HG03025 (cell line): ENCODE measurements at regions not wholly inside any gene's neighbourhood (a gene's known extent, or its start where the extent isn't known, plus 50 kb on each side); places are given as distances from the start of the nearest gene placed in this dataset.
"Not testable (repeated sequence)": the region's sequence is repeated elsewhere in the genome, so short reads cannot be mapped to it uniquely, and the experiment has no call there.

Source experiments
- ATAC-seq: cut with Tn5 transposase; IDR thresholded peaks from one replicate; pipeline ENCODE4 v1.9.1; 2021; ENCODE audit warnings: mild to moderate bottlenecking, moderate library complexity; ENCODE audit not compliant: unreplicated experiment, low FRiP score

GRCh38 chr2:150373374-150373773 lies 114.1 kb downstream of the RND3 start:
- no peak for ATAC-seq

GRCh38 chr2:150371044-150371818 lies 116.2 kb downstream of the RND3 start:
- no peak for ATAC-seq

DNA sequence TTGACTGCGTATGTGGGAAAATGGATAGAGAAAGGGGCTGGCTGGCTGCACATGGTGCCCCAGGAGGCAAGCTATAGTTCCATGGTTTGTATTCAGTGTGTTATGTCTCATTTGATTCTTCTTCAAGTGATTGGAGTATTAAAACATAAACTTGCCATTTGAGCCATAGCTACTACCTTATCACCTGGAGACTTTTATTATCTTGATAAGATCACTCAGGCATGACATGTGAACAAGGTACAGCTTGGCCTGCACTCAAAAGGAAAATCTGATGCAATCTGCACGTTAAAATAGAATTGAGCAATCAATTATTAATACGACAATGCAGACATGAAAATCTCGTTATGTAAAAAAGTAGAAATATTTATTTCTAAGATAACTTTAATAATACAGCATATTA lies 116.9 kb downstream of the RND3 start:
- no peak for ATAC-seq

GRCh38 chr2:150369862-150370261 lies 117.6 kb downstream of the RND3 start:
- ATAC-seq, result no peak

GRCh38 chr2:150358468-150358807 lies 129.0 kb downstream of the RND3 start:
- ATAC-seq, result no peak

DNA sequence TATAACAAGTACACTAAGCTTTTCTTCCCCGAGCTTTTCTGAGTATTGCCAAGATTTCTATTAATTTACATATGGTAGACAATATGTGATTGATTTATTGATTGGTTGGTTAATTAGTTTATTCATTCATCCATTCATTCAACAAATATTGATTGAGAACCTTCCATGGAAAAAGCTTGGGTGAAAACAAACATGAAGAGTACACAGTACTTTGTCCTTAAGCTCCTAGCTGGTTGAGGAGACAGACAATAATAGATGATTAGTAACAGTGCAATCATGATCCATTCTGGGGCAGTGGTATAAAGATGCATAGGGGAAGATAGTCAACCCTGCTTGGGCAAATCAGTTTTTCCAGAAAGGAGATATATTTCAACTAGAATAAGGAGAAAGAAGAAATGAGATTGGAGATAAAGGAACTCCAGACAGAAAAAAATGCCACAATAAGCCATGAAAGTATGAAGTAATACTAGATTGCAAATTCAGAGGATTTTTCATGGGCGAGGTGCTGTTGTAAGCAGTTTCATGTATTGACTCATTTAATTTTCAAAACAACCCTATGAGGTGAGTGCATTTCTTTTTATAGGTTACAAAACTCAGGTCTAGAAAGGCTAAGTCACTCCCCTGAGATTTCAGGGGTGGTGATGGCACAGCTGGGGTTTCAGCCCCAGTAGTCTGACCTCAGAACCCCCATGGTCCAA lies 129.5 kb downstream of the RND3 start:
- peak; percentile 93 for ATAC-seq

DNA sequence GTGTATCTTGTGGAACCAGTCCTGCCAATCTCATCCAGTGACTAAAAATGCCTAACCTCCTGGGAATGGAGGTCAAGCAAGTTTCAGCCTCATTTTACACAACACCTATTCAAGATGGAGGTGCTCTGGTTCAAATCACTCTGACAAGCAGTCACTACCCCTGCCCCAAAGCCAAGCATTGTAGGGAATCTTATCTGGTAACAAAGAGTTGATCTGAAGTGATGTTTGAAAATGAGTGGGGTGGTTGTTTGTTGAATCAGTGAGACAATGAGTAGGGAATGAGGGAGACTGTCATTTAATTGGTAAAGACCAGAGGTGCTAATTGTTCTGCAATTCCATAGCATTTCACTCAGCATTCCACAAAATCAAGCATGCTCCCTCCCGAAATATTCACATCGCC lies 132.0 kb downstream of the RND3 start:
- no peak for ATAC-seq

DNA sequence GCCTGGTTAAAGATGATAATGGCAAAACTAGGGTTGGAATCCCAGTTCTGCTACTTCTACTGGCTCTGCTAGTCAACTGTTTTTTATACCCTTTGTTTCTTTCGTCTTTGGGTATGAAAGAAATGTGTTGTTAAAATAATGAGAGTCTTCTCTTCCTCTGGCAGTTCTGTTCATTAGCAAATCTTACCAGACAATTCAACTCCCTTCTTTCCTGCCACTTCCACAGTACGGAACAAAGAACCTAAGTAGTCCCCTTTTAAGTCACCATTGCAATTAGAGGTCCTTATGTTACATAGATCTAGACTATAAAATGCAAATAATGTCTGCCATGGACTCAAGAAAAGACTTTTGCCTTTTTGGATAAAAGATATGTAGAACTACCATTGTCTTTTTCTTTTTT lies 134.1 kb downstream of the RND3 start:
- no peak for ATAC-seq

- no peak for ATAC-seq
These were observed 135.5 kb downstream of the RND3 start for GRCh38 chr2:150351922-150352321.

- ATAC-seq, result no peak
These were observed 137.0 kb downstream of the RND3 start for GRCh38 chr2:150350500-150350899.

DNA sequence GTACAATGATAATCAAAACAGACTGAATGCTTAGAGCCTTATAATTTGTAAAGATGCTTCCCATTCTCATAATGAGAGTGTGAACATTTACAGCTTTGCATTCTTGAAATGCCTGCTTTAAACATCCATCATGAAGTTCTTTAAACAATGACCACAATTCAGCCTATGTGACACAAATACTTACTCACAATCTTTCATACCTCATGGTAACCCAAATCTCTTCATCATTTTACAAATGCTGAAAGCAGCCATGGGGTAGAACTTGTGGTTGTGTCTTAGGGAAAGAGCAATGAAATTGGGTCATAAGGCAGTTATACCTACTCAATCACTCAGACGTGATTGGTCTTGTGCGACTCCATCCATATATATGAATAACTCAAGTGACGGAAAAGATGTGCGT lies 140.7 kb downstream of the RND3 start:
- ATAC-seq, result no peak

- ATAC-seq, result no peak
These were observed 145.3 kb downstream of the RND3 start for GRCh38 chr2:150341982-150342680.

- no peak for ATAC-seq
These were observed 147.5 kb downstream of the RND3 start for GRCh38 chr2:150339951-150340350.

- no peak for ATAC-seq
These were observed 148.2 kb downstream of the RND3 start for GRCh38 chr2:150339282-150339681.

- ATAC-seq, result no peak
These were observed 151.9 kb downstream of the RND3 start for GRCh38 chr2:150335596-150335995.

GRCh38 chr2:150332383-150332782 lies 155.1 kb downstream of the RND3 start:
- no peak for ATAC-seq

- ATAC-seq, result no peak
These were observed 159.6 kb downstream of the RND3 start for GRCh38 chr2:150327564-150328489.

DNA sequence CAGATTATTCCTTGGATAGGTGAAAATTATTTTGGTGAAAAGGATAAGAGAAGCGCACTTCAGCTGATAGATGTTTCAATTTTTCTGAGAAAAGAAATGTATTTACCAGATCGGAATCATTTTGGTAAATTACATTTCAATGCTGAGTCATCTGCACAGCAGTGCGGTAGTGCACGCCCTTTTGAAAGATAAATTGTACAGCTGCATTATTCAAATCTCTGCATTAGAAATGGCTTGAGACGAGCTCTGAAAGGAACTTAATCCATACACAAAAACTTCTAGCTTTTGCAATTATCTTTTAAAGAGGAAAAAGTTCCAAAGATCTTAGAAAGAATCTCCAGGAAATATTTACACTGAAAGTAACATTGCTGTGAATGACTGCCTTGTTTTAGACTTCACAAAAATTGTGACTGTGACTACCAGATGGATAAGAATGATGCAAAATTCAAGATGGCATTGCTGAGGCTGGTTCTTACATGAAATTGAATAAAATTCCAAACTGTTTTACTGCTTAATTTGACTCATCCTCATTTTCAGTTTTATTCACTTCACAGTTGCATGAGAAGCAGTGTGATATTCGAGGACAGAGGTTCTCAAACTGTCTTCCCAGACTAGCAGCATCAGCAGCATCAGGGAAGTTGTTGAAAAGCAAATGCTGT lies 161.7 kb downstream of the RND3 start:
- ATAC-seq, result no peak

- ATAC-seq, result not testable (repeated sequence)
These were observed 164.4 kb downstream of the RND3 start for GRCh38 chr2:150323071-150323470.

- no peak for ATAC-seq
These were observed 166.9 kb downstream of the RND3 start for GRCh38 chr2:150320608-150321007.
